ENCODE measurements at regions not wholly inside any gene's neighbourhood (a gene's known extent, or its start where the extent isn't known, plus 50 kb on each side); places are given as distances from the start of the nearest gene placed in this dataset.

DNA sequence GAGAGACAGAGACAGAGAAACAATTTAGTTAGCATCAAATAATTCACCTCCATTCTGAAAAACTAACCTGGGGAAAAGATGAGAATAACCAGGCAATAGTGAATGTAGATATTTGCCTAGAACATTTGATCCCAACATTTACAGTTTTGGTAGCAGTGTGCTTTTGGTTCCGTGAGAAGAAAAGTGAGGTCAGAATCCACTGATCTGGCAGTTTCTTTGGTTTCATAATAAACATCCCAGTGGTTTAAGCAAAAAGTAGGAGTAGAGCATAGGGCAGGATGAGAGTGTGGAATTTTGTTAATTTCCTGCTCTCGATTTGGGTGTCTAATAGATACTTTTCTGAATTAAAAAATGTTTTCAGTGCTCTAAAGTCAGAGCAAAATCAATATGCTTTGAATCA, 887.0 kb downstream of the NR2F1-AS1 start:
- TF ChIP-seq, protein P1, sequence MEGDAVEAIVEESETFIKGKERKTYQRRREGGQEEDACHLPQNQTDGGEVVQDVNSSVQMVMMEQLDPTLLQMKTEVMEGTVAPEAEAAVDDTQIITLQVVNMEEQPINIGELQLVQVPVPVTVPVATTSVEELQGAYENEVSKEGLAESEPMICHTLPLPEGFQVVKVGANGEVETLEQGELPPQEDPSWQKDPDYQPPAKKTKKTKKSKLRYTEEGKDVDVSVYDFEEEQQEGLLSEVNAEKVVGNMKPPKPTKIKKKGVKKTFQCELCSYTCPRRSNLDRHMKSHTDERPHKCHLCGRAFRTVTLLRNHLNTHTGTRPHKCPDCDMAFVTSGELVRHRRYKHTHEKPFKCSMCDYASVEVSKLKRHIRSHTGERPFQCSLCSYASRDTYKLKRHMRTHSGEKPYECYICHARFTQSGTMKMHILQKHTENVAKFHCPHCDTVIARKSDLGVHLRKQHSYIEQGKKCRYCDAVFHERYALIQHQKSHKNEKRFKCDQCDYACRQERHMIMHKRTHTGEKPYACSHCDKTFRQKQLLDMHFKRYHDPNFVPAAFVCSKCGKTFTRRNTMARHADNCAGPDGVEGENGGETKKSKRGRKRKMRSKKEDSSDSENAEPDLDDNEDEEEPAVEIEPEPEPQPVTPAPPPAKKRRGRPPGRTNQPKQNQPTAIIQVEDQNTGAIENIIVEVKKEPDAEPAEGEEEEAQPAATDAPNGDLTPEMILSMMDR (IDR thresholded peaks at IDR 0.05) = no peak
- TF ChIP-seq, protein P2, sequence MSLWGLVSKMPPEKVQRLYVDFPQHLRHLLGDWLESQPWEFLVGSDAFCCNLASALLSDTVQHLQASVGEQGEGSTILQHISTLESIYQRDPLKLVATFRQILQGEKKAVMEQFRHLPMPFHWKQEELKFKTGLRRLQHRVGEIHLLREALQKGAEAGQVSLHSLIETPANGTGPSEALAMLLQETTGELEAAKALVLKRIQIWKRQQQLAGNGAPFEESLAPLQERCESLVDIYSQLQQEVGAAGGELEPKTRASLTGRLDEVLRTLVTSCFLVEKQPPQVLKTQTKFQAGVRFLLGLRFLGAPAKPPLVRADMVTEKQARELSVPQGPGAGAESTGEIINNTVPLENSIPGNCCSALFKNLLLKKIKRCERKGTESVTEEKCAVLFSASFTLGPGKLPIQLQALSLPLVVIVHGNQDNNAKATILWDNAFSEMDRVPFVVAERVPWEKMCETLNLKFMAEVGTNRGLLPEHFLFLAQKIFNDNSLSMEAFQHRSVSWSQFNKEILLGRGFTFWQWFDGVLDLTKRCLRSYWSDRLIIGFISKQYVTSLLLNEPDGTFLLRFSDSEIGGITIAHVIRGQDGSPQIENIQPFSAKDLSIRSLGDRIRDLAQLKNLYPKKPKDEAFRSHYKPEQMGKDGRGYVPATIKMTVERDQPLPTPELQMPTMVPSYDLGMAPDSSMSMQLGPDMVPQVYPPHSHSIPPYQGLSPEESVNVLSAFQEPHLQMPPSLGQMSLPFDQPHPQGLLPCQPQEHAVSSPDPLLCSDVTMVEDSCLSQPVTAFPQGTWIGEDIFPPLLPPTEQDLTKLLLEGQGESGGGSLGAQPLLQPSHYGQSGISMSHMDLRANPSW (CRISPR knock-in tag; conservative IDR thresholded peaks at IDR 0.05; ENCODE audit: low read depth) = no peak
- TF ChIP-seq, protein P3, sequence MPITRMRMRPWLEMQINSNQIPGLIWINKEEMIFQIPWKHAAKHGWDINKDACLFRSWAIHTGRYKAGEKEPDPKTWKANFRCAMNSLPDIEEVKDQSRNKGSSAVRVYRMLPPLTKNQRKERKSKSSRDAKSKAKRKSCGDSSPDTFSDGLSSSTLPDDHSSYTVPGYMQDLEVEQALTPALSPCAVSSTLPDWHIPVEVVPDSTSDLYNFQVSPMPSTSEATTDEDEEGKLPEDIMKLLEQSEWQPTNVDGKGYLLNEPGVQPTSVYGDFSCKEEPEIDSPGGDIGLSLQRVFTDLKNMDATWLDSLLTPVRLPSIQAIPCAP (CRISPR knock-in tag; IDR thresholded peaks at IDR 0.05) = no peak
- TF ChIP-seq, protein P4, sequence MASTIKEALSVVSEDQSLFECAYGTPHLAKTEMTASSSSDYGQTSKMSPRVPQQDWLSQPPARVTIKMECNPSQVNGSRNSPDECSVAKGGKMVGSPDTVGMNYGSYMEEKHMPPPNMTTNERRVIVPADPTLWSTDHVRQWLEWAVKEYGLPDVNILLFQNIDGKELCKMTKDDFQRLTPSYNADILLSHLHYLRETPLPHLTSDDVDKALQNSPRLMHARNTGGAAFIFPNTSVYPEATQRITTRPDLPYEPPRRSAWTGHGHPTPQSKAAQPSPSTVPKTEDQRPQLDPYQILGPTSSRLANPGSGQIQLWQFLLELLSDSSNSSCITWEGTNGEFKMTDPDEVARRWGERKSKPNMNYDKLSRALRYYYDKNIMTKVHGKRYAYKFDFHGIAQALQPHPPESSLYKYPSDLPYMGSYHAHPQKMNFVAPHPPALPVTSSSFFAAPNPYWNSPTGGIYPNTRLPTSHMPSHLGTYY (CRISPR knock-in tag; IDR thresholded peaks at IDR 0.05) = no peak
- TF ChIP-seq, protein P5, sequence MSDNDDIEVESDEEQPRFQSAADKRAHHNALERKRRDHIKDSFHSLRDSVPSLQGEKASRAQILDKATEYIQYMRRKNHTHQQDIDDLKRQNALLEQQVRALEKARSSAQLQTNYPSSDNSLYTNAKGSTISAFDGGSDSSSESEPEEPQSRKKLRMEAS (CRISPR knock-in tag; IDR thresholded peaks at IDR 0.05) = no peak
- TF ChIP-seq ZNF138 (CRISPR knock-in tag; conservative IDR thresholded peaks at IDR 0.05) = no peak
- no peak for TF ChIP-seq ZNF317 (CRISPR knock-in tag; IDR thresholded peaks at IDR 0.05; ENCODE audit: borderline replicate concordance, low read depth)
- TF ChIP-seq SP1 (CRISPR knock-in tag; conservative IDR thresholded peaks at IDR 0.05) = no peak
- TF ChIP-seq, protein P6, sequence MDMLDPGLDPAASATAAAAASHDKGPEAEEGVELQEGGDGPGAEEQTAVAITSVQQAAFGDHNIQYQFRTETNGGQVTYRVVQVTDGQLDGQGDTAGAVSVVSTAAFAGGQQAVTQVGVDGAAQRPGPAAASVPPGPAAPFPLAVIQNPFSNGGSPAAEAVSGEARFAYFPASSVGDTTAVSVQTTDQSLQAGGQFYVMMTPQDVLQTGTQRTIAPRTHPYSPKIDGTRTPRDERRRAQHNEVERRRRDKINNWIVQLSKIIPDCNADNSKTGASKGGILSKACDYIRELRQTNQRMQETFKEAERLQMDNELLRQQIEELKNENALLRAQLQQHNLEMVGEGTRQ (CRISPR knock-in tag; IDR thresholded peaks at IDR 0.05) = no peak
- TF ChIP-seq ZNF263 (CRISPR knock-in tag; IDR thresholded peaks at IDR 0.05; ENCODE audit: low read depth) = no peak
